ENCODE measurements at regions not wholly inside any gene's neighbourhood (a gene's known extent, or its start where the extent isn't known, plus 50 kb on each side); places are given as distances from the start of the nearest gene placed in this dataset.
A peak's percentile ranks its signal among the peaks of the same experiment; 100 is the strongest.
"Not testable (repeated sequence)": the region's sequence is repeated elsewhere in the genome, so short reads cannot be mapped to it uniquely, and the experiment has no call there.

- not testable (repeated sequence) for DNase-seq (ENCODE audit: low spot score)
These were observed 70.2 kb downstream of the LGALS9C start for GRCh38 chr17:18546514-18547398.

GRCh38 chr17:18557086-18557485, 80.5 kb downstream of the LGALS9C start:
- not testable (repeated sequence) for DNase-seq (ENCODE audit: low spot score)

GRCh38 chr17:18563381-18564098, 80.7 kb downstream of the TBC1D28 start:
- not testable (repeated sequence) for DNase-seq (ENCODE audit: low spot score)

GRCh38 chr17:18564099-18564448, 80.1 kb downstream of the TBC1D28 start:
- peak; percentile 1 for DNase-seq (ENCODE audit: low spot score)

- DNase-seq (ENCODE audit: low spot score), result peak; percentile 1
These were observed 75.8 kb downstream of the TBC1D28 start for GRCh38 chr17:18568108-18568995.

GRCh38 chr17:18569489-18569913, 74.7 kb downstream of the TBC1D28 start:
- DNase-seq (ENCODE audit: low spot score), result peak; percentile 1

GRCh38 chr17:18572536-18572935, 71.7 kb downstream of the TBC1D28 start:
- DNase-seq (ENCODE audit: low spot score), result not testable (repeated sequence)

- not testable (repeated sequence) for DNase-seq (ENCODE audit: low spot score)
These were observed 70.1 kb downstream of the TBC1D28 start for GRCh38 chr17:18574137-18574536.
